PC-3 (cell line): ENCODE measurements at regions not wholly inside any gene's neighbourhood (a gene's known extent, or its start where the extent isn't known, plus 50 kb on each side); places are given as distances from the start of the nearest gene placed in this dataset.

Experiments used
- CTCF ChIP-seq: fragments of 300-600 bp; sonication (generic); conservative IDR thresholded peaks from 2 replicates; pipeline ENCODE4 v1.5.1; 2017; ENCODE audit warnings: antibody characterized with exemption, low read depth, mild to moderate bottlenecking, low read length
- EZH2phosphoT487 ChIP-seq: fragments of 300-600 bp; sonication (generic); IDR thresholded peaks from 2 replicates; pipeline ENCODE4 v1.6.1; 2018; ENCODE audit warnings: mild to moderate bottlenecking, antibody characterized with exemption, low read length, borderline replicate concordance

- no peak for TF ChIP-seq CTCF
- TF ChIP-seq EZH2phosphoT487: no peak
Measured at GRCh38 chr12:76186131-76186906, 101.8 kb upstream of the NAP1L1 start.
